ENCODE measurements at regions not wholly inside any gene's neighbourhood (a gene's known extent, or its start where the extent isn't known, plus 50 kb on each side); places are given as distances from the start of the nearest gene placed in this dataset.

DNA sequence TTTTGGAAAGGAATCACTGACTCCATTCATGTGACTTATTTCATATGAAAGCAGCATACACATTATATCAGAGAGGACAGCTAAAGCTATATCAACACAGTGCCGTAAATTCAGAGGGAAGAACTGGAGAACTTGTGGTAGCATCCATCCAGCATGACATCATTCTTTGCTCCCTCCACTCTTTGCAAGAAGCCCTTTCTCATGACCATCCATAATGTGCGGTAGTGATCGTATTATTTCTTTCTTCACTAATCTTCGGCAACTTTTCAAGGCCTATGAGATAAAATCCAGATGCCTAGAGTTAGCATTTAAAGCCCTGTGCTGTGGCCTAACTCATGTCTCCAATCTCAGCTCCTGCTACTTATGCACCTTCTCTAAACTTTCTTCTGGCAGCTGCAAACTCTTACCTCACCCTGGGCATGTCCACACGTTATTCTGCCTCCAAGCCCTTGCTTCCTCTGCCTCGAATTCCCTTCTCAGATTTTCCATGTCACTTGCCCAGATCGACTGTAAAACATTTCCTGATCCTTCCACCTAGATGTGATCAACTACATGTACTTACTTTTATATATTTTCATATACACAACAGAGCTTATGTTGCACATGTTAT is 307.3 kb upstream of the SGCD start:
- TF ChIP-seq CTCF (IDR thresholded peaks at IDR 0.05): no peak
- no peak for TF ChIP-seq POLR2AphosphoS5 (IDR thresholded peaks at IDR 0.05; ENCODE audit: low read depth, low read length)
- TF ChIP-seq SIN3A (IDR thresholded peaks at IDR 0.05; ENCODE audit: borderline replicate concordance, insufficient read depth, low read depth, low read length): no peak
- TF ChIP-seq, protein P1, sequence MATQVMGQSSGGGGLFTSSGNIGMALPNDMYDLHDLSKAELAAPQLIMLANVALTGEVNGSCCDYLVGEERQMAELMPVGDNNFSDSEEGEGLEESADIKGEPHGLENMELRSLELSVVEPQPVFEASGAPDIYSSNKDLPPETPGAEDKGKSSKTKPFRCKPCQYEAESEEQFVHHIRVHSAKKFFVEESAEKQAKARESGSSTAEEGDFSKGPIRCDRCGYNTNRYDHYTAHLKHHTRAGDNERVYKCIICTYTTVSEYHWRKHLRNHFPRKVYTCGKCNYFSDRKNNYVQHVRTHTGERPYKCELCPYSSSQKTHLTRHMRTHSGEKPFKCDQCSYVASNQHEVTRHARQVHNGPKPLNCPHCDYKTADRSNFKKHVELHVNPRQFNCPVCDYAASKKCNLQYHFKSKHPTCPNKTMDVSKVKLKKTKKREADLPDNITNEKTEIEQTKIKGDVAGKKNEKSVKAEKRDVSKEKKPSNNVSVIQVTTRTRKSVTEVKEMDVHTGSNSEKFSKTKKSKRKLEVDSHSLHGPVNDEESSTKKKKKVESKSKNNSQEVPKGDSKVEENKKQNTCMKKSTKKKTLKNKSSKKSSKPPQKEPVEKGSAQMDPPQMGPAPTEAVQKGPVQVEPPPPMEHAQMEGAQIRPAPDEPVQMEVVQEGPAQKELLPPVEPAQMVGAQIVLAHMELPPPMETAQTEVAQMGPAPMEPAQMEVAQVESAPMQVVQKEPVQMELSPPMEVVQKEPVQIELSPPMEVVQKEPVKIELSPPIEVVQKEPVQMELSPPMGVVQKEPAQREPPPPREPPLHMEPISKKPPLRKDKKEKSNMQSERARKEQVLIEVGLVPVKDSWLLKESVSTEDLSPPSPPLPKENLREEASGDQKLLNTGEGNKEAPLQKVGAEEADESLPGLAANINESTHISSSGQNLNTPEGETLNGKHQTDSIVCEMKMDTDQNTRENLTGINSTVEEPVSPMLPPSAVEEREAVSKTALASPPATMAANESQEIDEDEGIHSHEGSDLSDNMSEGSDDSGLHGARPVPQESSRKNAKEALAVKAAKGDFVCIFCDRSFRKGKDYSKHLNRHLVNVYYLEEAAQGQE (IDR thresholded peaks at IDR 0.05; ENCODE audit: insufficient read depth in 1 of 2, low read depth in 2 of 2, low read length in 1 of 2): no peak
